Stimulated activated CD8-positive, alpha-beta memory T cell treated with anti-CD3 and anti-CD28 coated beads, Interleukin-15, amount 100 ng/mL, for 1 hour (primary cell): ENCODE measurements at regions not wholly inside any gene's neighbourhood (a gene's known extent, or its start where the extent isn't known, plus 50 kb on each side); places are given as distances from the start of the nearest gene placed in this dataset.
"Not testable (repeated sequence)": the region's sequence is repeated elsewhere in the genome, so short reads cannot be mapped to it uniquely, and the experiment has no call there.

Source experiments
- DNase-seq: peaks from one replicate; pipeline ENCODE4 v3.0.0-alpha.2; 2020; ENCODE audit warnings: low read depth

DNA sequence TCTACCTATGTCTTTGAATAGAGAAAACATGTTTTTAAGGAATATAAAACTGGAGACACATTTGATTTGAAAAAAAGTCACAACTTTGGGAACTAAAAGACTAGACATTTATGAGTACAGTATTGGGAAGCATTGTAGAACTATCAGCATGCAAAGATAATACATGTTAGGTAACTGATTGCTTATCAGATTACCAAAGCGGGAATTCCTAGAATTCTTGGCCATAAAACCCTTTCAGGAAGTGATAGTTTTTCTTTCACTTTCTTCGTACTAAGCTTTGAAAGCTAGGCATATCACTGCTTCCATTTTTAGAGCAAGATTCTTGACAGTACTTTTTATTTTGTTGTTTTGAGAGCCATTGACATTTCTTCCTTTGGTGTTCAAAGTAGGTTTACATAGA is 646.6 kb upstream of the PITX2 start:
- no peak for DNase-seq

- no peak for DNase-seq
Measured at GRCh38 chr4:111274060-111274459, 651.2 kb upstream of the PITX2 start.

GRCh38 chr4:111274486-111274885 is 651.6 kb upstream of the PITX2 start:
- DNase-seq = no peak

GRCh38 chr4:111281219-111281618 is 658.3 kb upstream of the PITX2 start:
- DNase-seq = no peak

- no peak for DNase-seq
Measured at GRCh38 chr4:111282035-111282434, 659.2 kb upstream of the PITX2 start.

DNA sequence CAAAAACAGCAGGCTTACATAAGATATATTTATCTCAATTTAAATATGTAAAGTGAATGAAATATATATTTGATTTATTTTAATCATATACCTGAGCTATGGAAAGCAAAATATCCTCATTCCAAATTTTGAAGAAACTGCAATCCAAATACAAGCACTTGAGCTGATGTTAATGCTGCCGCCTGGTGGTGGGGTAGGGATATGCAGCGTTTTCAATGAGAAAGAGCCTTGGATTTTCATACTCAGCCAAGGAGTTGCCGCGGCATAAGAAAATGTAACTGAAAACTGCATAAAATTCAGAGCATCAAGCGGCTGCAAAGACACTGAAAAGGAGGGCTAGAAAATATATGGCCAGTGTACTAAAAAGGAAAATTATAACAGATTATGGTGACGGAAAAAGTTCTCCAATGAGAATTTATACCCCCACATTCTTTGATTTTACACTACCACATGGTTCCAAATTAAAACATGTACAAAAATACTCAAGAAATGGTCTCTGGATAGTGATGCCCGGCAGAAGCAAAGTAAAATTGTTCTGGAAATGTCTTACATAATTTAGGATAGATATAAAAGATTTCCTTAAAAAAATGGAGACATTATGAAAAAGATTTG is 660.3 kb upstream of the PITX2 start:
- DNase-seq = peak; percentile 1

DNA sequence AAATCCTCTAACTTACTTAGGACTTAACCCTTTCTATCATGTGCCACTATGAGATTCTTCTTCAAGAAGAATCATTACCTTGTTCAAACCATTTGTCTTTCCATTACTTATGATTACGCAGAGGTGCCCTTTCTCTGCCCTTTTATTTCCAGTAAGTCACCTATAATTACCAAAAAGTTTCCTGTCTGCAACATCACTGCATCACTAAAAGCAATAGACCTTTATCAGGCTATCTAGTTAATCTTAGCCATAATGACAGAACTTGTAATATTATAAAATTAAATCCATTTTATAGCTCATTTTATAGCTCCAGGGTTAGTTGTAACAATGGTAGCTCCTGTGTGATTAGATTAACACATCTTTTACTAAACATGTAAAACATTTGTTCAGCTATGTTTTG is 673.6 kb upstream of the PITX2 start:
- no peak for DNase-seq

DNA sequence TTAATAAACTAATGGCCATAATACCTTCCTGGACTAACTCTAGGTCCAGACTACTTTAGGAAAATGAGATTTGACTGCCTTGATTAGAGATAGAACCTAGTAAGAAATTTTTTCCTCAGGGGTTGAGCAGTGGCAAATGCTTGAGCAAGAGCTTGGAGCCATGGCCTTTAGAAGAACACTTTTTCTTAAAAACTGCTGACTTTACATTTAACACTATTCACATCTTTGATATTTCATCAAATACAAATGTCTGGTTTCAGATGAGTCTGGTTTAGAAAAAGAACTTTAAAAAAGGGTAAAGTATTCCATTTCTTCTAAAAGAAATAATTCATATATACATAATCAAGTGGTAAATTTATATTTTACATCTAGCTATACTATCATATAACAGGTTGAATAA is 680.9 kb upstream of the PITX2 start:
- DNase-seq = no peak

DNA sequence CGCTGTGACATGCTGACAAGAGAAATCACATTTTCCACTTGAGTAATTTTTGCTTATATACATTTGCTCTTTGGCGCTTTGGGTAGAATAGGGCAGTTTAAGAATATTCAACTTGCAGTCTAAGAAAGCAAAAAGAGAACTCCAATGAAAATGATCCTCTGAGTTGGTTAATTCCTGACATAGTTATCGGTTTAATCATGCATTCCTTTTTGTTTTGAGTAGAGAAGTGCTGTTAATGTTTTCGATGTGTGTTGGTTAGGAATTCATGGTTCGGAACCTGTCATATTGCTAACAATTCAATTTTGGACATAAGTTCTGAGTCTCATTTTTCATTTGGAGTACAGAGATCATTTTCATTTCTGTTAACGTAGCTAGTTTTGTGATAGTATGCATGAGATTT is 700.6 kb upstream of the PITX2 start:
- DNase-seq = no peak

DNA sequence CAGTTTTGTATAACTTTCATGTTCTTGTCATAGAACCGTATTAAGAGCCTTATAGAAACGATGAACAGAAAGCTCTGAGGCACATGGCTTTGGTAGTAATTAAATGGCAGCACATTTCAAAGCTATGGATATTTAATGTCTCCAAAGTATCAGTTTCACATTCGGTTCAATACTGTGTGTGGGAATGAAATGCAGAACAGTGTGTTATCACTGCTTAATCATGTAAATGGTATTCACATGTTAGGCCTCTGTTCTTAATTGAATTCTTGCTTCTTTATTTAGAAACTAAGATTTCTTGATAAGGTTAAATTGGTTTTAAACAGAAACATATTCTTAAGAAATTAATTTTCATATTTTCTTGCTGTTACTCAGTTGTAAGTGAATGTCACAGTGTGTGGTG is 701.0 kb upstream of the PITX2 start:
- DNase-seq = no peak

- no peak for DNase-seq
Measured at GRCh38 chr4:111326450-111326849, 703.6 kb upstream of the PITX2 start.

GRCh38 chr4:111330786-111331185 is 707.9 kb upstream of the PITX2 start:
- DNase-seq = no peak

- no peak for DNase-seq
Measured at GRCh38 chr4:111334361-111334760, 711.5 kb upstream of the PITX2 start.

GRCh38 chr4:111337186-111337876 is 714.5 kb upstream of the PITX2 start:
- not testable (repeated sequence) for DNase-seq

- no peak for DNase-seq
Measured at GRCh38 chr4:111359602-111360001, 736.7 kb upstream of the PITX2 start.

GRCh38 chr4:111360906-111361305 is 738.0 kb upstream of the PITX2 start:
- no peak for DNase-seq

GRCh38 chr4:111362941-111363361 is 740.1 kb upstream of the PITX2 start:
- no peak for DNase-seq

DNA sequence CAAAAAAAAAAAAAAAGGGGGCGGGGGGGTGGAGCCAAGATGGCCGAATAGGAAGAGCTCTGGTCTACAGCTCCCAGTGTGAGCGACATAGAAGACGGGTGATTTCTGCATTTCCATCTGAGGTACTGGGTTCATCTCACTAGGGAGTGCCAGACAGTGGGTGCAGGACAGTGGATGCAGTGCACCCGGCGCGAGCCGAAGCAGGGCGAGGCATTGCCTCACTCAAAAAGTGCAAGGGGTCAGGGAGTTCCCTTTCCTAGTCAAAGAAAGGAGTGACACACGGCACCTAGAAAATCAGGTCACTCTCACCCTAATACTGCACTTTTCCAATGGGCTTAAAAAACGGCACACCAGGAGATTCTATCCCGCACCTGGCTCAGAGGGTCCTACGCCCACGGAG is 755.0 kb upstream of the PITX2 start:
- not testable (repeated sequence) for DNase-seq

GRCh38 chr4:111388561-111388960 is 756.7 kb upstream of the FAM241A start:
- DNase-seq = no peak

GRCh38 chr4:111391829-111392228 is 753.4 kb upstream of the FAM241A start:
- no peak for DNase-seq

GRCh38 chr4:111393781-111394180 is 751.5 kb upstream of the FAM241A start:
- no peak for DNase-seq

- no peak for DNase-seq
Measured at GRCh38 chr4:111398906-111399330, 746.3 kb upstream of the FAM241A start.

- no peak for DNase-seq
Measured at GRCh38 chr4:111399623-111400022, 745.6 kb upstream of the FAM241A start.

- no peak for DNase-seq
Measured at GRCh38 chr4:111400741-111401140, 744.5 kb upstream of the FAM241A start.
